Uterus (tissue), 3 donors: ENCODE measurements at regions not wholly inside any gene's neighbourhood (a gene's known extent, or its start where the extent isn't known, plus 50 kb on each side); places are given as distances from the start of the nearest gene placed in this dataset.

Experiments
- DNase-seq, 2 donors: peaks; one replicate each; pipeline ENCODE4 v3.0.0-alpha.2; 2019 to 2020
- H3K27ac ChIP-seq, 2 donors: fragments of 200-600 bp; sonication (generic); 1 replicate in 1 of 2; 2 replicates in 1 of 2; pipeline ENCODE4 v1.5.1; 2016 to 2018
- H3K27me3 ChIP-seq, 2 donors: fragments of 200-600 bp; sonication (generic); one replicate each; pipeline ENCODE4 v1.5.1; 2018 to 2019; ENCODE audit warnings: control low read depth in 1 of 2
- H3K36me3 ChIP-seq, 2 donors: fragments of 200-600 bp; sonication (generic); one replicate each; pipeline ENCODE4 v1.5.1; 2019; ENCODE audit warnings: control low read depth in 1 of 2
- H3K4me1 ChIP-seq, 2 donors: fragments of 200-600 bp; sonication (generic); one replicate each; pipeline ENCODE4 v1.5.1; 2018 to 2019; ENCODE audit warnings: control low read depth in 1 of 2
- H3K4me3 ChIP-seq, 2 donors: fragments of 200-600 bp; sonication (generic); 1 replicate in 1 of 2; 2 replicates in 1 of 2; pipeline ENCODE4 v1.5.1; 2018 to 2019; ENCODE audit warnings: mild to moderate bottlenecking in 1 of 2
- H3K9me3 ChIP-seq, 2 donors: fragments of 200-600 bp; sonication (generic); one replicate each; pipeline ENCODE4 v1.5.1; 2019; ENCODE audit warnings: control low read depth in 1 of 2
- POLR2A ChIP-seq, 2 donors: fragments of 450-650 bp; IDR thresholded peaks; one replicate each; pipeline ENCODE4 v1.6.1; 2016; ENCODE audit warnings: antibody characterized with exemption in 2 of 2, mild to moderate bottlenecking in 1 of 2, moderate library complexity in 1 of 2
- intact Hi-C: fragments of 100-400 bp; cut with DNase I; formaldehyde crosslinking; loops from one replicate; pipeline ENCODE4 v1.15.1; 2023; ENCODE audit warnings: low total_unique reads
- TF ChIP-seq, protein P1 (sequence below), 4 experiments: fragments of 200-600 bp in 2 of 4; fragments of 450-650 bp in 2 of 4; sonication (generic) in 2 of 4; IDR thresholded peaks; one replicate each; pipeline ENCODE4 v1.5.1; 2016 to 2019; ENCODE audit warnings: antibody characterized with exemption in 4 of 4, mild to moderate bottlenecking in 2 of 4, moderate library complexity in 1 of 4
- donor health status: DM: yes; HTN: yes; CAD: no.

DNA sequence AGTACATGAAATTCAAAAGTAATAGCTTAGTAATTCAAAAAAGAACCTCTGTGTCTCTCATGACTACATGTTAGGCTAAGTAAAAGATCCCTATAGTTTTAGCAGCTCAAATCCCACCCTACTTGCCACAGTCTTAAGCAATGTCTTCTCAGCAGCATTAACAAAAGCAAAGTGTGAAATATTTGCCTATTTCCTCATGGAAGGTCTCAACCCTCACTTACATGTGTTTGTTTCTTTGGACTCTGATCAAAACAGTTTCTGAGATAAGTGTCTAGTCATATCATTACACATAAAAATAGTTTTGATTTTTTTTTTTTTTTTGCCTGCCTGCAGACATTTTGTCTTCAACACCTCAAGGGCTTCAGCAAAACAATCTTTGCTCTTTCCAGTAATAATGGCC is 310.5 kb downstream of the CETN3 start:
- H3K27ac ChIP-seq = no peak overlapping the region
- no peaks in the 10 kb centered on the region for H3K4me1 ChIP-seq
- no peaks in the 10 kb centered on the region for H3K36me3 ChIP-seq
- H3K4me3 ChIP-seq = no peak overlapping the region
- H3K27me3 ChIP-seq = no peaks in the 10 kb centered on the region
- intact Hi-C loops = no loop called here
- H3K9me3 ChIP-seq = no peaks in the 10 kb centered on the region
- TF ChIP-seq POLR2A (IDR thresholded peaks at IDR 0.05) = no peak
- TF ChIP-seq, protein P1, sequence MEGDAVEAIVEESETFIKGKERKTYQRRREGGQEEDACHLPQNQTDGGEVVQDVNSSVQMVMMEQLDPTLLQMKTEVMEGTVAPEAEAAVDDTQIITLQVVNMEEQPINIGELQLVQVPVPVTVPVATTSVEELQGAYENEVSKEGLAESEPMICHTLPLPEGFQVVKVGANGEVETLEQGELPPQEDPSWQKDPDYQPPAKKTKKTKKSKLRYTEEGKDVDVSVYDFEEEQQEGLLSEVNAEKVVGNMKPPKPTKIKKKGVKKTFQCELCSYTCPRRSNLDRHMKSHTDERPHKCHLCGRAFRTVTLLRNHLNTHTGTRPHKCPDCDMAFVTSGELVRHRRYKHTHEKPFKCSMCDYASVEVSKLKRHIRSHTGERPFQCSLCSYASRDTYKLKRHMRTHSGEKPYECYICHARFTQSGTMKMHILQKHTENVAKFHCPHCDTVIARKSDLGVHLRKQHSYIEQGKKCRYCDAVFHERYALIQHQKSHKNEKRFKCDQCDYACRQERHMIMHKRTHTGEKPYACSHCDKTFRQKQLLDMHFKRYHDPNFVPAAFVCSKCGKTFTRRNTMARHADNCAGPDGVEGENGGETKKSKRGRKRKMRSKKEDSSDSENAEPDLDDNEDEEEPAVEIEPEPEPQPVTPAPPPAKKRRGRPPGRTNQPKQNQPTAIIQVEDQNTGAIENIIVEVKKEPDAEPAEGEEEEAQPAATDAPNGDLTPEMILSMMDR (IDR thresholded peaks at IDR 0.05) = no peak
- DNase-seq = no peak

DNA sequence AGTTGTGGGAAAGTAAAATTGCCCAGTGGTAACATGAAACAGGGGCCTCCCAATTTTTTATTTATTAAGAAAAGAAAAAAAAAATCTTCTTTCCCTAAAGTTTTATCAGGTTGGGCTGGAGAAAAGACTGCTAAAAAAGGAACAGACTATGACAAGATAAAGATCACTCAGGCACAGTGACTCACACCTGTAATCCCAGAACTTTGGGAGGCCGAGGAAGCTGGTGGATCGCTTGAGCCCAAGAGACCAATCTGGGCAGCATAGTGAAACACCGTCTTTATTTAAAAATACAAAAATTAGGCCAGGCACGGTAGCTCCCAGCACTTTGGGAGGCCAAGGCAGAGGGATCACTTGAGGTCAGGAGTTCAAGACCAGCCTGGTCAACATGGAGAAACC is 312.5 kb downstream of the CETN3 start:
- H3K27ac ChIP-seq = no peak overlapping the region
- TF ChIP-seq, protein P1 (IDR thresholded peaks at IDR 0.05) = no peak
- no peak for TF ChIP-seq POLR2A (IDR thresholded peaks at IDR 0.05)
- no peak overlapping the region for H3K4me3 ChIP-seq
- no peaks in the 10 kb centered on the region for H3K27me3 ChIP-seq
- H3K9me3 ChIP-seq = no peaks in the 10 kb centered on the region
- DNase-seq = no peak
- intact Hi-C loops = no loop called here
- no peaks in the 10 kb centered on the region for H3K36me3 ChIP-seq
- no peaks in the 10 kb centered on the region for H3K4me1 ChIP-seq

GRCh38 chr5:90096415-90097081 is 313.0 kb downstream of the CETN3 start:
- H3K36me3 ChIP-seq = no peaks in the 10 kb centered on the region
- peak overlapping the region in 1 of 2 donors; percentile 5 for H3K27ac ChIP-seq
- no peaks in the 10 kb centered on the region for H3K9me3 ChIP-seq
- H3K27me3 ChIP-seq = no peaks in the 10 kb centered on the region
- TF ChIP-seq, protein P1 (IDR thresholded peaks at IDR 0.05) = no peak
- no peak for TF ChIP-seq POLR2A (IDR thresholded peaks at IDR 0.05)
- intact Hi-C loops = no loop called here
- no peak overlapping the region for H3K4me3 ChIP-seq
- no peaks in the 10 kb centered on the region for H3K4me1 ChIP-seq
- peak; percentile 23 to 51 for DNase-seq

GRCh38 chr5:90095292-90096060 is 314.1 kb downstream of the CETN3 start:
- no peak overlapping the region for H3K27ac ChIP-seq
- DNase-seq = no peak
- no peaks in the 10 kb centered on the region for H3K4me1 ChIP-seq
- TF ChIP-seq, protein P1 (IDR thresholded peaks at IDR 0.05) = no peak
- no peak for TF ChIP-seq POLR2A (IDR thresholded peaks at IDR 0.05)
- H3K27me3 ChIP-seq = no peaks in the 10 kb centered on the region
- no peak overlapping the region for H3K4me3 ChIP-seq
- intact Hi-C loops = no loop called here
- H3K36me3 ChIP-seq = no peaks in the 10 kb centered on the region
- no peaks in the 10 kb centered on the region for H3K9me3 ChIP-seq

DNA sequence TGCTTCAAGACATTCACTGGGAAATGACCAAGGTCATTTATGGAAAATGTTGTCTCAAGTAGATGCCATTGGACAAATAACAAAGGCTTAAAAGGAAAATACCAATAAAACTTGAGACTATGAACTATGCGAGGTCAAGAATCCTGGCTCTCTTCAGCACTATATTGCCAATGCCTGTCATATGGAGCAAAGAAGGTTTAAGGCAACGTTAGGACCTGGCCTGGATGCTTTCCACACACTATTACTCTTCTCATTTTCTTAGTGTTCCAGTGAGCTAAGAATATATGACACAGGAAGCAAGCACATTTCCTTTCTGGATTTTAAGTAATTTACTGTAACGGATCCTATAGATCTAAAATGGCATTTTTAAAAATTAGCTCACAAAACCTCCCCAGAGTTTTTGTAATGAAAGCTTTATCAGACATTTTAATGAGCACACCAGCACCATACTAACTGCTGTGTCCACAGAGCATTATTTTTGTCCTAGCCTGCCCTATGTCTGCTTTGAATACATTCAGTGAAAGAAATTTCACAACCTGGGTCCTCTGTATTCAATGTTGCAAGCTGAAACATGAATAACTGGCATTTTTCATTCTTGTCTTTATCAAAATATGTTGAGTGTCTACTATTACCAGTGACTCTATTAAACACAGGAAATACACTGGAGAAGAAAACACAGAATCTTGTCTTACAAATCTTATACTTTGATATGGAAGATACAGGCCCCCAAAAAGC is 315.6 kb downstream of the CETN3 start:
- H3K9me3 ChIP-seq = no peaks in the 10 kb centered on the region
- no peak overlapping the region for H3K4me3 ChIP-seq
- no peaks in the 10 kb centered on the region for H3K27me3 ChIP-seq
- DNase-seq = no peak
- TF ChIP-seq POLR2A (IDR thresholded peaks at IDR 0.05) = no peak
- TF ChIP-seq, protein P1 (IDR thresholded peaks at IDR 0.05) = no peak
- no peaks in the 10 kb centered on the region for H3K4me1 ChIP-seq
- intact Hi-C loops = no loop called here
- H3K36me3 ChIP-seq = no peaks in the 10 kb centered on the region
- H3K27ac ChIP-seq = no peak overlapping the region
